IMR-90 (cell line): ENCODE measurements at regions not wholly inside any gene's neighbourhood (a gene's known extent, or its start where the extent isn't known, plus 50 kb on each side); places are given as distances from the start of the nearest gene placed in this dataset.
"Not testable (repeated sequence)": the region's sequence is repeated elsewhere in the genome, so short reads cannot be mapped to it uniquely, and the experiment has no call there.

Source experiments
- ATAC-seq: fragments of 200-7000 bp; cut with Tn5 transposase; 2 replicates; pipeline ENCODE4 v1.9.1; 2020; ENCODE audit warnings: low read depth, mild to moderate bottlenecking, moderate library complexity
- BruUV-seq: library from RNA; stranded (reverse); fragments of 400-500 nt; replicated peaks from 2 replicates; lab custom pipeline; 2021; lab: Mats Ljungman, UMichigan
- CTCF ChIA-PET: fragments of 300-600 bp; formaldehyde crosslinking; extraction: SDS; loops from one replicate; lab custom pipeline; 2021; ENCODE audit warnings: antibody characterized with exemption; lab: Yijun Ruan, JAX
- POLR2A ChIA-PET: fragments of 300-600 bp; sonication (Branson Sonifier 250); formaldehyde crosslinking; loops from one replicate; lab custom pipeline; 2022; ENCODE audit warnings: antibody characterized with exemption; ENCODE audit not compliant: unreplicated experiment; lab: Charles Lee
- DNase-seq: peaks from one replicate; pipeline ENCODE4 v3.0.0; 2013
- H2AFZ ChIP-seq: replicated peaks from 2 replicates; pipeline ENCODE3; 2013; ENCODE audit warnings: low read length, mild to moderate bottlenecking; ENCODE audit not compliant: poor library complexity
- H2AK5ac ChIP-seq: 2 replicates; pipeline ENCODE4 v1.6.1; 2013; ENCODE audit warnings: low read depth, low read length, inconsistent platforms
- H2AK9ac ChIP-seq: replicated peaks from 2 replicates; pipeline ENCODE3; 2013; ENCODE audit warnings: mild to moderate bottlenecking, low read depth, low read length, moderate library complexity; ENCODE audit not compliant: poor library complexity
- H2BK120ac ChIP-seq: 2 replicates; pipeline ENCODE4 v1.6.1; 2013; ENCODE audit warnings: low read depth, low read length, inconsistent platforms
- H2BK15ac ChIP-seq: 3 replicates; pipeline ENCODE4 v1.6.1; 2013; ENCODE audit warnings: low read depth, low read length, inconsistent platforms
- H2BK20ac ChIP-seq: 2 replicates; pipeline ENCODE4 v1.6.1; 2013; ENCODE audit warnings: low read depth, mild to moderate bottlenecking, inconsistent platforms, low read length, moderate library complexity
- H2BK5ac ChIP-seq: 2 replicates; pipeline ENCODE4 v1.6.1; 2013; ENCODE audit warnings: mild to moderate bottlenecking, low read depth, low read length, inconsistent platforms; ENCODE audit not compliant: poor library complexity, severe bottlenecking
- H3K14ac ChIP-seq: replicated peaks from 2 replicates; pipeline ENCODE4 v1.6.1; 2013; ENCODE audit warnings: low read depth, low read length, inconsistent platforms
- H3K18ac ChIP-seq: 2 replicates; pipeline ENCODE4 v1.6.1; 2013; ENCODE audit warnings: low read depth, low read length, control low read depth
- H3K23ac ChIP-seq: 2 replicates; pipeline ENCODE4 v1.6.1; 2013; ENCODE audit warnings: low read depth, low read length, inconsistent platforms
- H3K27ac ChIP-seq: 2 replicates; pipeline ENCODE4 v1.5.1; 2013; ENCODE audit warnings: mild to moderate bottlenecking, control low read depth, low read length; ENCODE audit not compliant: insufficient read depth
- H3K27me3 ChIP-seq: 2 replicates; pipeline ENCODE4 v1.6.1; 2013; ENCODE audit warnings: low read length; ENCODE audit not compliant: control insufficient read depth, insufficient read depth
- H3K36me3 ChIP-seq: 2 replicates; pipeline ENCODE4 v1.6.1; 2013; ENCODE audit warnings: low read length, mixed read lengths; ENCODE audit not compliant: control insufficient read depth, insufficient read depth
- H3K4ac ChIP-seq: 2 replicates; pipeline ENCODE4 v1.6.1; 2013; ENCODE audit warnings: low read depth, low read length, inconsistent platforms
- H3K4me1 ChIP-seq: 2 replicates; pipeline ENCODE4 v1.6.1; 2013; ENCODE audit warnings: low read length, mixed read lengths; ENCODE audit not compliant: control insufficient read depth, insufficient read depth
- H3K4me2 ChIP-seq: 2 replicates; pipeline ENCODE4 v1.6.1; 2013; ENCODE audit warnings: low read depth, mild to moderate bottlenecking, control low read depth, low read length, moderate library complexity
- H3K4me3 ChIP-seq: 2 replicates; pipeline ENCODE4 v1.5.1; 2013; ENCODE audit warnings: low read depth, mild to moderate bottlenecking, control low read depth, low read length, moderate library complexity; ENCODE audit not compliant: insufficient read depth
- H3K56ac ChIP-seq: 2 replicates; pipeline ENCODE4 v1.6.1; 2013; ENCODE audit warnings: low read length, inconsistent platforms; ENCODE audit not compliant: insufficient read depth; ENCODE audit errors: extremely low read depth
- H3K79me1 ChIP-seq, 2 experiments: 2 replicates each; pipeline ENCODE4 v1.6.1; 2013; ENCODE audit warnings: low read length in 2 of 2, inconsistent platforms in 1 of 2, low read depth in 1 of 2
- H3K9ac ChIP-seq: 2 replicates; pipeline ENCODE4 v1.6.1; 2013; ENCODE audit warnings: low read depth, low read length, control low read depth
- H3K9me1 ChIP-seq: 2 replicates; pipeline ENCODE4 v1.6.1; 2013; ENCODE audit warnings: low read length, inconsistent platforms; ENCODE audit not compliant: insufficient read depth
- H3K9me3 ChIP-seq: 2 replicates; pipeline ENCODE4 v1.6.1; 2013; ENCODE audit warnings: low read length; ENCODE audit not compliant: control insufficient read depth, insufficient read depth
- H4K20me1 ChIP-seq: 2 replicates; pipeline ENCODE4 v1.6.1; 2013; ENCODE audit warnings: low read length, inconsistent platforms; ENCODE audit not compliant: insufficient read depth
- H4K5ac ChIP-seq: 2 replicates; pipeline ENCODE4 v1.6.1; 2013; ENCODE audit warnings: mild to moderate bottlenecking, low read depth, low read length, control low read depth
- H4K8ac ChIP-seq, 2 experiments: 2 replicates each; pipeline ENCODE4 v1.6.1; 2013; ENCODE audit warnings: low read depth in 2 of 2, low read length in 2 of 2, control low read depth in 1 of 2, inconsistent platforms in 1 of 2
- H4K91ac ChIP-seq: 2 replicates; pipeline ENCODE4 v1.6.1; 2013; ENCODE audit warnings: low read depth, low read length, inconsistent platforms; ENCODE audit not compliant: insufficient read depth
- WGBS, 2 experiments: methylation state at CpG; one replicate each; pipeline versions ENCODE4 v1.1.5 to v1.1.7; 2013; ENCODE audit warnings: missing lambda C conversion rate in 2 of 2; ENCODE audit not compliant: insufficient read length in 1 of 2; ENCODE audit errors: extremely low coverage in 2 of 2; 5-methylcytosine and 5-hydroxymethylcytosine counted together
- dilution Hi-C: fragments of 300-500 bp; cut with HindIII; formaldehyde crosslinking; loops from one replicate; pipeline ENCODE4 v1.14.3; 2018; ENCODE audit warnings: low sequenced_read_pairs; ENCODE audit not compliant: unreplicated experiment
- in situ Hi-C: fragments of 300-500 bp; cut with MboI; formaldehyde crosslinking; loops from 3 replicates; pipeline ENCODE4 v1.14.3; 2019; ENCODE audit warnings: low sequenced_read_pairs, inconsistent platforms, mixed read lengths
- intact Hi-C: fragments of 100-400 bp; cut with micrococcal nuclease; formaldehyde crosslinking; loops from 2 replicates; pipeline ENCODE4 v1.10.0; 2022

DNA sequence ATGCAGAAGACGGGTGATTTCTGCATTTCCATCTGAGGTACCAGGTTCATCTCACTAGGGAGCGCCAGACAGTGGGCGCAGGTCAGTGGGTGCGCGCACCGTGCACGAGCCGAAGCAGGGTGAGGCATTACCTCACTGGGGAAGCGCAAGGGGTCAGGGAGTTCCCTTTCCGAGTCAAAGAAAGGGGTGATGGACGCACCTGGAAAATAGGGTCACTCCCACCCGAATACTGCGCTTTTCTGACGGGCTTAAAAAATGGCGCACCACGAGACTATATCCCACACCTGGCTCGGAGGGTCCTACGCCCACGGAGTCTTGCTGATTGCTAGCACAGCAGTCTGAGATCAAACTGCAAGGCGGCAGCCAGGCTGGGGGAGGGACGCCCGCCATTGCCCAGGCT lies 1246.0 kb upstream of the PABPC4L start:
- H2BK15ac ChIP-seq, in situ Hi-C loops, H2AFZ ChIP-seq, BruUV-seq, H3K27ac ChIP-seq, H3K14ac ChIP-seq, ATAC-seq, H2BK20ac ChIP-seq, H3K36me3 ChIP-seq, H3K4me3 ChIP-seq, H3K9me1 ChIP-seq, H3K56ac ChIP-seq, POLR2A ChIA-PET, H3K79me1 ChIP-seq, H3K9ac ChIP-seq, H4K8ac ChIP-seq, H3K9me3 ChIP-seq, H2BK5ac ChIP-seq, H2AK5ac ChIP-seq, H2AK9ac ChIP-seq, H3K4ac ChIP-seq, H4K20me1 ChIP-seq, H4K91ac ChIP-seq, H4K5ac ChIP-seq, CTCF ChIA-PET, H3K27me3 ChIP-seq, H3K23ac ChIP-seq, H2BK120ac ChIP-seq, H3K4me1 ChIP-seq, H3K18ac ChIP-seq, DNase-seq, intact Hi-C loops, H3K4me2 ChIP-seq, dilution Hi-C loops: not testable (repeated sequence)
- no CpG with 5 or more reads among the region's 22 CpGs for WGBS, 2 experiments
